SK-N-SH treated with all-trans-retinoic acid at 6 μM for 48 hours (cell line): ENCODE measurements at regions not wholly inside any gene's neighbourhood (a gene's known extent, or its start where the extent isn't known, plus 50 kb on each side); places are given as distances from the start of the nearest gene placed in this dataset.

ENCODE experiments used
- ATAC-seq: fragments of 200-7000 bp; cut with Tn5 transposase; 3 replicates; pipeline ENCODE4 v1.9.1; 2020; ENCODE audit warnings: mild to moderate bottlenecking, moderate library complexity
- ARNTL ChIP-seq: fragments of 450-650 bp; formaldehyde crosslinking; IDR thresholded peaks from 2 replicates; pipeline ENCODE4 v1.5.0; 2020; ENCODE audit warnings: low read depth, mild to moderate bottlenecking, moderate library complexity, borderline replicate concordance
- BACH2 ChIP-seq: fragments of 250-450 bp; sonication (Bioruptor Pico); IDR thresholded peaks from 2 replicates; pipeline ENCODE4 v1.9.0; 2021; ENCODE audit warnings: mild to moderate bottlenecking, borderline replicate concordance
- CREB5 ChIP-seq: fragments of 250-450 bp; sonication (Bioruptor Pico); IDR thresholded peaks from 2 replicates; pipeline ENCODE4 v1.5.1; 2020; ENCODE audit warnings: low read depth, mild to moderate bottlenecking, moderate library complexity
- CSDC2 ChIP-seq: fragments of 250-450 bp; sonication (Bioruptor Pico); IDR thresholded peaks from 2 replicates; pipeline ENCODE4 v1.5.0; 2020; ENCODE audit warnings: mild to moderate bottlenecking, moderate library complexity
- CSRNP3 ChIP-seq: fragments of 250-450 bp; sonication (Bioruptor Pico); IDR thresholded peaks from 2 replicates; pipeline ENCODE4 v1.5.1; 2021; ENCODE audit warnings: mild to moderate bottlenecking, moderate library complexity
- GLIS3 ChIP-seq: fragments of 250-450 bp; sonication (Bioruptor Pico); IDR thresholded peaks from 2 replicates; pipeline ENCODE4 v1.5.0; 2020; ENCODE audit warnings: mild to moderate bottlenecking, moderate library complexity
- ISL1 ChIP-seq: fragments of 250-450 bp; sonication (Bioruptor Pico); IDR thresholded peaks from 2 replicates; pipeline ENCODE4 v2.1.2; 2022; ENCODE audit warnings: mild to moderate bottlenecking, moderate library complexity
- OSR1 ChIP-seq: fragments of 250-450 bp; sonication (Bioruptor Pico); IDR thresholded peaks from 2 replicates; pipeline ENCODE4 v1.8.0; 2022; ENCODE audit warnings: moderate library complexity, mild to moderate bottlenecking, inconsistent platforms
- POU6F1 ChIP-seq: fragments of 250-450 bp; sonication (Bioruptor Pico); IDR thresholded peaks from 2 replicates; pipeline ENCODE4 v1.8.0; 2021; ENCODE audit warnings: low read depth, mild to moderate bottlenecking, moderate library complexity, borderline replicate concordance
- PPARA ChIP-seq: fragments of 250-450 bp; sonication (Bioruptor Pico); IDR thresholded peaks from 2 replicates; pipeline ENCODE4 v1.5.0; 2020; ENCODE audit warnings: mild to moderate bottlenecking, borderline replicate concordance
- RARB ChIP-seq: fragments of 250-450 bp; sonication (Bioruptor Pico); IDR thresholded peaks from 2 replicates; pipeline ENCODE4 v1.8.0; 2021; ENCODE audit warnings: mild to moderate bottlenecking, moderate library complexity
- TOX ChIP-seq: fragments of 250-450 bp; sonication (Bioruptor Pico); IDR thresholded peaks from 2 replicates; pipeline ENCODE4 v1.8.0; 2021; ENCODE audit warnings: mild to moderate bottlenecking, moderate library complexity, borderline replicate concordance
- TSHZ2 ChIP-seq: fragments of 250-450 bp; sonication (Bioruptor Pico); IDR thresholded peaks from 2 replicates; pipeline ENCODE4 v1.5.0; 2020; ENCODE audit warnings: mild to moderate bottlenecking, moderate library complexity
- ZC3H10 ChIP-seq: fragments of 250-450 bp; sonication (Bioruptor Pico); IDR thresholded peaks from 2 replicates; pipeline ENCODE4 v1.5.1; 2021; ENCODE audit warnings: mild to moderate bottlenecking, moderate library complexity
- ZFP3 ChIP-seq: fragments of 250-450 bp; sonication (Bioruptor Pico); IDR thresholded peaks from 2 replicates; pipeline ENCODE4 v1.5.0; 2020; ENCODE audit warnings: mild to moderate bottlenecking, moderate library complexity
- ZFP30 ChIP-seq: fragments of 450-650 bp; formaldehyde crosslinking; IDR thresholded peaks from 2 replicates; pipeline ENCODE4 v1.5.0; 2022; ENCODE audit warnings: mild to moderate bottlenecking, moderate library complexity
- ZNF565 ChIP-seq: fragments of 450-650 bp; formaldehyde crosslinking; conservative IDR thresholded peaks from 2 replicates; pipeline ENCODE4 v1.5.0; 2020; ENCODE audit warnings: low read depth, mild to moderate bottlenecking, moderate library complexity
- ZNF70 ChIP-seq: fragments of 450-650 bp; formaldehyde crosslinking; IDR thresholded peaks from 2 replicates; pipeline ENCODE4 v1.5.0; 2020; ENCODE audit warnings: mild to moderate bottlenecking, moderate library complexity
- ZNF8 ChIP-seq: fragments of 450-650 bp; formaldehyde crosslinking; IDR thresholded peaks from 2 replicates; pipeline ENCODE4 v1.5.0; 2020; ENCODE audit warnings: mild to moderate bottlenecking, moderate library complexity

GRCh38 chr7:131042269-131043160 lies 285.2 kb upstream of the MKLN1 start:
- no peak for ATAC-seq
- TF ChIP-seq GLIS3 (CRISPR knock-in tag) (no peak), POU6F1 (CRISPR knock-in tag) (no peak), RARB (CRISPR knock-in tag) (no peak), PPARA (CRISPR knock-in tag) (no peak), BACH2 (CRISPR knock-in tag) (no peak), CREB5 (CRISPR knock-in tag) (no peak), CSDC2 (no peak), ARNTL (no peak), TOX (CRISPR knock-in tag) (no peak), TSHZ2 (CRISPR knock-in tag) (no peak), CSRNP3 (no peak), ZNF565 (CRISPR knock-in tag) (no peak), ZFP30 (CRISPR knock-in tag) (no peak)

- TF ChIP-seq ARNTL (no peak), PPARA (CRISPR knock-in tag) (no peak), ZC3H10 (no peak), ZNF8 (CRISPR knock-in tag) (peak; percentile 98), CSDC2 (no peak), ZNF70 (no peak)
- TF ChIP-seq, all 23 proteins: peak for 1
- no peak for ATAC-seq
Measured at GRCh38 chr7:131045526-131045925, 282.1 kb upstream of the MKLN1 start.

GRCh38 chr7:131046246-131046645 lies 281.4 kb upstream of the MKLN1 start:
- TF ChIP-seq ZNF8 (CRISPR knock-in tag) = no peak
- no peak for TF ChIP-seq CREB5 (CRISPR knock-in tag)
- ATAC-seq = no peak

- no peak for ATAC-seq
- TF ChIP-seq ISL1 (CRISPR knock-in tag) = no peak
- TF ChIP-seq CREB5 (CRISPR knock-in tag) = no peak
- TF ChIP-seq BACH2 (CRISPR knock-in tag) = no peak
- no peak for TF ChIP-seq POU6F1 (CRISPR knock-in tag)
- TF ChIP-seq OSR1 (CRISPR knock-in tag) = no peak
- no peak for TF ChIP-seq CSRNP3
- no peak for TF ChIP-seq ZFP30 (CRISPR knock-in tag)
- TF ChIP-seq ZFP3 = no peak
- TF ChIP-seq ZNF70 = no peak
- TF ChIP-seq TOX (CRISPR knock-in tag) = no peak
- TF ChIP-seq ZNF565 (CRISPR knock-in tag) = no peak
- no peak for TF ChIP-seq CSDC2
- TF ChIP-seq ARNTL = no peak
Measured at GRCh38 chr7:131047651-131048304, 279.9 kb upstream of the MKLN1 start.
